ENCODE measurements at regions not wholly inside any gene's neighbourhood (a gene's known extent, or its start where the extent isn't known, plus 50 kb on each side); places are given as distances from the start of the nearest gene placed in this dataset.

DNA sequence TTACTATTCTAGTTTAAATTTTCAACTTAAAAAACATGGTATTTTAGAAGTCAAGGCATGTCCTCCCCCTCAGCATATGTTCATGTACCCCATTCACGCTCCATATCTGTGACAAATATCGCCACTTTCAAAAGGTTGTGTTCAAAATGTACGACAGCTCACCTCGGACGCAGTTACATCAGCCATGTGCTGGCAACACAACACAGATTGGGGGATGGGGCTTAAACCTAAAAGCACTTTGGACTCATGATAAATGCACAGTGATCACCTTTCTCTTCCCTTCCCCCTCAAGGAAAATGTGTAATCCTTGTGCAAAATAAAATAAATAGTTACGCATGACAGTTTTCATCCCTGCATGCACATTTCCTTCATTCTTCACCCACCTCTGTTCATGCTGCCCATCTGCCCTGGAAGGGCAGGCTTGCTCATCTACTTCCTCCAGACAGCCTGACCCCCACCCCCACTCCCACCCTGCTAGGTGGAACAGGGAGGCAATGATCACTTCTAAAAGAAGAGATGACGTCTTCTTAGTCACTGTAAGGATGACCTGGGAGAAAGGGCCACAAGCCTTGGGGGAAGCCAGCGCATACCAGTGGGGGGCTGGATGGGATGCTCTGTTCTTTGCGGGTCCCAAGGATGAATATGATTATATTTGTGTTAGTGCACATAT lies 271.4 kb upstream of the SEMA6D start:
- H3K4me1 ChIP-seq (ENCODE audit: control insufficient read depth in 2 of 2, insufficient read depth in 2 of 2, low read length in 2 of 2): no peaks in the 10 kb centered on the region
- H3K4me3 ChIP-seq (ENCODE audit: low read length in 2 of 2): no peak overlapping the region
- H3K36me3 ChIP-seq (ENCODE audit: control insufficient read depth in 2 of 2, insufficient read depth in 2 of 2, low read length in 2 of 2): no peaks in the 10 kb centered on the region
- H3K27me3 ChIP-seq (ENCODE audit: control insufficient read depth in 2 of 2, insufficient read depth in 2 of 2, low read length in 2 of 2): no peaks in the 10 kb centered on the region
- no peak overlapping the region for H3K27ac ChIP-seq (ENCODE audit: low read depth in 2 of 2, low read length in 2 of 2)
- H3K9me3 ChIP-seq (ENCODE audit: control insufficient read depth in 2 of 2, low read length in 2 of 2): no peaks in the 10 kb centered on the region
- H3K9ac ChIP-seq (ENCODE audit: low read depth in 1 of 2, low read length in 2 of 2): no peak overlapping the region

DNA sequence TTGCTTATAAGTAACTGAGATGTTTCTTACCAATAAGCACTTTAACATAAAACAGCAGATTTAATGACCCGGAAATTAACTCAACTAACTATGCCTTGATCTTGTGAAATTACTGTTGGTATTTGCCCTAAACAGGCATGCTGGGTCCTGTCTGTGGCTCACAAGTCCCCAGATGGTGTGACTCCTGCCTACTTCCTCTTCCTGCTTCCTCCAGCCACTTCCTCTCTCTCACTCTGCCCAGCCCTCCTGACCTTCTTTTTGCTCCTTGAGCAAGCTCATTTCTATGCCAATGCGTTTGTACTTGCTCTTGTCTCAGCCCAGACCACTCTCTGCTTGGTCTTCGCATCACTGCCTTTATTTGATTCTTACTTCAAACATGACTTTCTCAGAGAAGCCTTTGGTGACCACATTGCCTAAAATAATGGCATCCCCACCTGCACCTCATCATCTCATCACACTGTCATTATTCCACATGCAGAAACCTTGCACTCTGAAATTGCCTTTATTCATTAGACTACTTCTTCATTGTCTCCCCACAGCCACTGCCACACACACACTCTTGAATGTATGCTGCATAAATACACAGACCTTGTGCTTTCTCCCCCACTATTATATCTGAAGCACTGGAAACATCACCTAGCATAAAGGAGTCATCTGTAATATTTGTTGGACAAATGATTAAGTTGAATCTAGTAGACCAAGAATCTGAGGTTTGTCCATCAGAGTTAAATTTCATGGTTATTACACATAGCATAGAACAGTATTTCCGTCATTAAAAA lies 256.3 kb upstream of the SEMA6D start:
- H3K27ac ChIP-seq (ENCODE audit: low read depth in 2 of 2, low read length in 2 of 2): no peak overlapping the region
- no peaks in the 10 kb centered on the region for H3K9me3 ChIP-seq (ENCODE audit: control insufficient read depth in 2 of 2, low read length in 2 of 2)
- H3K36me3 ChIP-seq (ENCODE audit: control insufficient read depth in 2 of 2, insufficient read depth in 2 of 2, low read length in 2 of 2): no peaks in the 10 kb centered on the region
- no peak overlapping the region for H3K4me3 ChIP-seq (ENCODE audit: low read length in 2 of 2)
- H3K27me3 ChIP-seq (ENCODE audit: control insufficient read depth in 2 of 2, insufficient read depth in 2 of 2, low read length in 2 of 2): no peaks in the 10 kb centered on the region
- H3K9ac ChIP-seq (ENCODE audit: low read depth in 1 of 2, low read length in 2 of 2): no peak overlapping the region
- no peaks in the 10 kb centered on the region for H3K4me1 ChIP-seq (ENCODE audit: control insufficient read depth in 2 of 2, insufficient read depth in 2 of 2, low read length in 2 of 2)

DNA sequence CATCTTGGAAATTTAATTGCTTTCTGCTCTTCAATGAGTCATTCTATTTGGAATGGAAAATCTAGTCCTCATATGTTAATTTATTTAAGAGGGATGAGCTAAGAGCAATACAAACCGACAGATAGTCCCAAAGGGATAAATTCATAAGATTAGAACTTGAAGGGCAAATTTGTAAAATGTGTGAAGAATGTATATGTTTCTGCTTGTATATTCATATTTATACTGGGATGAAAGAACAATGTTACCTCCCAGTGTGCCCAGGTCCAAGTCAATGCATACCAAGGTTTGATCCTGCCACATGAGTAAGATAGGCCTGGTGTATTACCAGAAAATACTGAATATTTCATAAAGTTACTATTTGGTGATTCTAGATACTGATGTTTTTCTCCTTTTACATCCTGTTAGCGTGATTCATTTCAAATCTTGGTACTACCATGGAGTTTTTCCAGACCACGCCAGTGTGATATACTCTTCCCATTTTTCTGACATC lies 255.6 kb upstream of the SEMA6D start:
- no peak overlapping the region for H3K9ac ChIP-seq (ENCODE audit: low read depth in 1 of 2, low read length in 2 of 2)
- H3K36me3 ChIP-seq (ENCODE audit: control insufficient read depth in 2 of 2, insufficient read depth in 2 of 2, low read length in 2 of 2): no peaks in the 10 kb centered on the region
- no peak overlapping the region for H3K27ac ChIP-seq (ENCODE audit: low read depth in 2 of 2, low read length in 2 of 2)
- no peaks in the 10 kb centered on the region for H3K4me1 ChIP-seq (ENCODE audit: control insufficient read depth in 2 of 2, insufficient read depth in 2 of 2, low read length in 2 of 2)
- H3K9me3 ChIP-seq (ENCODE audit: control insufficient read depth in 2 of 2, low read length in 2 of 2): no peaks in the 10 kb centered on the region
- H3K4me3 ChIP-seq (ENCODE audit: low read length in 2 of 2): no peak overlapping the region
- H3K27me3 ChIP-seq (ENCODE audit: control insufficient read depth in 2 of 2, insufficient read depth in 2 of 2, low read length in 2 of 2): no peaks in the 10 kb centered on the region

DNA sequence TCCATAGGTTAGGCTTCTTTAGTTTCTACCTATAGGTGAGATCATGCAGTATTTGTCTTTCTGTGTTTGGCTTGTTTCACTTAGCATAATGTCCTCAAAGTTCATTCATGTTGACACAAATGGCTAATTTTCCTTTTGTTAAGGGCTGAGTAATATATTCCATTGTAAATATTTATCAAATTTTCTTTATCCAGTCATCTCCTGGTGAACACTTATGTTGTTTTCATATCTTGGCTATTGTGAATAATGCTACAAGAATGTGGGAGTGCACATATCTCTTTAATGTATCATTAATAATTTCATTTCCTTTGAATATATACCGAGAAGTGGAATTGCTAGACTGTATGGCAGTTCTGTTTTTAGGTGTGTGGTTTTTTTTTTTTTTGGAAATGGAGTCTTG lies 250.9 kb upstream of the SEMA6D start:
- H3K9ac ChIP-seq (ENCODE audit: low read depth in 1 of 2, low read length in 2 of 2): no peak overlapping the region
- H3K36me3 ChIP-seq (ENCODE audit: control insufficient read depth in 2 of 2, insufficient read depth in 2 of 2, low read length in 2 of 2): no peaks in the 10 kb centered on the region
- H3K4me3 ChIP-seq (ENCODE audit: low read length in 2 of 2): no peak overlapping the region
- no peak overlapping the region for H3K27ac ChIP-seq (ENCODE audit: low read depth in 2 of 2, low read length in 2 of 2)
- no peaks in the 10 kb centered on the region for H3K9me3 ChIP-seq (ENCODE audit: control insufficient read depth in 2 of 2, low read length in 2 of 2)
- H3K4me1 ChIP-seq (ENCODE audit: control insufficient read depth in 2 of 2, insufficient read depth in 2 of 2, low read length in 2 of 2): no peaks in the 10 kb centered on the region
- no peaks in the 10 kb centered on the region for H3K27me3 ChIP-seq (ENCODE audit: control insufficient read depth in 2 of 2, insufficient read depth in 2 of 2, low read length in 2 of 2)

DNA sequence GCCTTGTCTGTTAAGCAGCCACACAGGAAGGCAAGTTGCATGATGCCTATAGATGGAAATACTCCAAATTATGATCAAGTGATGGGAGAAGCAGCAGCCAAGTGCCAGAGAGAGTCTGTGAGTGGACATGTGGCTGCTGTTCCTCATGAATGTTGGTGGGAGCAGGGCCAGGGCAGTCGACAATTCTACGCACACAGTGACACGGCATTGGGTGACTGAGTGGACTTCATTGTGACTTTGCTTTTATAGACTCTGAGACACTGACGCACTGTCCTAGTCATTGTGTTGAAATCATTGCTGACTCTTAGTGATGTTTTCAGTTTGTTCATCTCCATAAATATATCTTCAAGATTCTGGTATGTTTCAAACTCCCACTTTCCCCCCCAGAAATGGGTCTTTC lies 246.3 kb upstream of the SEMA6D start:
- no peaks in the 10 kb centered on the region for H3K27me3 ChIP-seq (ENCODE audit: control insufficient read depth in 2 of 2, insufficient read depth in 2 of 2, low read length in 2 of 2)
- no peak overlapping the region for H3K4me3 ChIP-seq (ENCODE audit: low read length in 2 of 2)
- H3K36me3 ChIP-seq (ENCODE audit: control insufficient read depth in 2 of 2, insufficient read depth in 2 of 2, low read length in 2 of 2): no peaks in the 10 kb centered on the region
- H3K27ac ChIP-seq (ENCODE audit: low read depth in 2 of 2, low read length in 2 of 2): no peak overlapping the region
- no peak overlapping the region for H3K9ac ChIP-seq (ENCODE audit: low read depth in 1 of 2, low read length in 2 of 2)
- H3K9me3 ChIP-seq (ENCODE audit: control insufficient read depth in 2 of 2, low read length in 2 of 2): no peaks in the 10 kb centered on the region
- H3K4me1 ChIP-seq (ENCODE audit: control insufficient read depth in 2 of 2, insufficient read depth in 2 of 2, low read length in 2 of 2): no peaks in the 10 kb centered on the region

DNA sequence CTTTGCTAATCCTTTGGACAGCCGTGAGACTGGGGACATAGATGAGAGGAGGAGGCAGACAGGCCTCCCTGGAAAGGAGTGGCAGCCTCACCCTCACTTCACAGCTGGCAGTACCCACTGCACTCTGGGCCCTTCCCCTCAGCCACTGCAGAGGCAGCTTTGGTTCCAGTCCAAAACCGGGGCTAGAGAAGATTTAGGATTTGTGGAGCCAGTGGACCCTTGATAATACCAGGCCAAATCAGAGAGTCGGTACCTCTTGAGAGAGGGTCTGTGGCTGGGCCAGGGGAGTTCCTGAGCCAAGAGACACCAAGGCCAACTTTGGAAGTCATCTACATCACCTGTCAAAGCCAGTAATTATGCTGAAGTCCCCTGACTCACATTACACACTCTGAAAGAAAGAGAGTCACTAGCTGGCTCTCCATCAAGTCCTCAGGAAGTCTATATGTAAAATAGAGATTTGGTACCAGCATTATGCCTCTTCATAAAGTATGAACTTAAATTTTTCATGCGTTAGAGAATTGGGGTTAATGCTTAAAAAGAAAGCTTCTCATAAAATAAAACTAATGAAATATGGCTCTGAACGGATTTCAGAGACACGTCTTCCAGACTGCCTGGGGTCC lies 244.1 kb upstream of the SEMA6D start:
- H3K36me3 ChIP-seq (ENCODE audit: control insufficient read depth in 2 of 2, insufficient read depth in 2 of 2, low read length in 2 of 2): no peaks in the 10 kb centered on the region
- no peak overlapping the region for H3K27ac ChIP-seq (ENCODE audit: low read depth in 2 of 2, low read length in 2 of 2)
- no peaks in the 10 kb centered on the region for H3K4me1 ChIP-seq (ENCODE audit: control insufficient read depth in 2 of 2, insufficient read depth in 2 of 2, low read length in 2 of 2)
- H3K9ac ChIP-seq (ENCODE audit: low read depth in 1 of 2, low read length in 2 of 2): no peak overlapping the region
- no peaks in the 10 kb centered on the region for H3K27me3 ChIP-seq (ENCODE audit: control insufficient read depth in 2 of 2, insufficient read depth in 2 of 2, low read length in 2 of 2)
- no peaks in the 10 kb centered on the region for H3K9me3 ChIP-seq (ENCODE audit: control insufficient read depth in 2 of 2, low read length in 2 of 2)
- H3K4me3 ChIP-seq (ENCODE audit: low read length in 2 of 2): no peak overlapping the region

DNA sequence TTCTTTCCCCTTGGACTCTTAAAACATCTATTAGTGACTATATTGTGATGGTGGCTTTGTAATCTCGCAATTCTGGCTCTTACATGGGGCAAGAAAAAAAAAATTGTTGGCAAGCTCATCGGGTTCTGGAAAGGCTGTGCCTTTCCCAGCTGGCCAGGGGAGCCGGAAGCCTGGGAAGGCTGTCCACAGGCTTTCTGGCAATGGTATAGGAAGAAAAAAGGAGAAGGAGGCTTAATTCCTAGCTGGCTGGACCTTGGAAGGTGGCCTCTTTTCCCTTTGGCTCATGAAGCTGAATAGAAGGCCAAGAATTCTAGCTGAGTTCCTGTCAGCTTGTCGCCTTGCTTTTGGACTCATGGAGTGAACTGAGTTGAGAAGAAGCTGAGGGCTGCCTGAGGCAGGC lies 243.5 kb upstream of the SEMA6D start:
- Histone ChIP-seq H3K9ac (ENCODE audit: low read depth in 1 of 2, low read length in 2 of 2) (no peak overlapping the region), H3K27ac (ENCODE audit: low read depth in 2 of 2, low read length in 2 of 2) (no peak overlapping the region), H3K27me3 (ENCODE audit: control insufficient read depth in 2 of 2, insufficient read depth in 2 of 2, low read length in 2 of 2) (no peaks in the 10 kb centered on the region), H3K9me3 (ENCODE audit: control insufficient read depth in 2 of 2, low read length in 2 of 2) (no peaks in the 10 kb centered on the region), H3K4me3 (ENCODE audit: low read length in 2 of 2) (no peak overlapping the region), H3K4me1 (ENCODE audit: control insufficient read depth in 2 of 2, insufficient read depth in 2 of 2, low read length in 2 of 2) (no peaks in the 10 kb centered on the region), H3K36me3 (ENCODE audit: control insufficient read depth in 2 of 2, insufficient read depth in 2 of 2, low read length in 2 of 2) (no peaks in the 10 kb centered on the region)

DNA sequence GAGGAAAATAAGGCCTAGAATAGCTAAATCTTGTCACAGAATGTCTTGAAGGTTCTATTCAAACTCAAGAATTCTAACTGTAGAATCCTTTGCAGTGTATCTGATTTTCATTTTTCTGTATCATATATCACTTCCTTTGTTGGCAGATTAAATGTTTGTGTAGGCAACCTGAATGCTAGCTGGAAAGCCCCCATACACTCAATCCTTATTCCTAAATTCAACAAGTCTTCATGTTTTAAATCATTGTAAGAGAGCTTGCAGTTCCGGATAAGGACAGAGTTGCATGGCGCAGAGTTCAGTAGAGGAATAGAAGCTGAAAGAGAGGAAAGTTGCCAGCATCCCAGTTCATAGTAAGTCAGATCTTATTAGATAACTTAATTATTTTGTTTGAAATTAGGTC lies 242.0 kb upstream of the SEMA6D start:
- Histone ChIP-seq H3K36me3 (ENCODE audit: control insufficient read depth in 2 of 2, insufficient read depth in 2 of 2, low read length in 2 of 2) (no peaks in the 10 kb centered on the region), H3K9ac (ENCODE audit: low read depth in 1 of 2, low read length in 2 of 2) (no peak overlapping the region), H3K9me3 (ENCODE audit: control insufficient read depth in 2 of 2, low read length in 2 of 2) (no peaks in the 10 kb centered on the region), H3K4me3 (ENCODE audit: low read length in 2 of 2) (no peak overlapping the region), H3K4me1 (ENCODE audit: control insufficient read depth in 2 of 2, insufficient read depth in 2 of 2, low read length in 2 of 2) (no peaks in the 10 kb centered on the region), H3K27ac (ENCODE audit: low read depth in 2 of 2, low read length in 2 of 2) (no peak overlapping the region), H3K27me3 (ENCODE audit: control insufficient read depth in 2 of 2, insufficient read depth in 2 of 2, low read length in 2 of 2) (no peaks in the 10 kb centered on the region)

DNA sequence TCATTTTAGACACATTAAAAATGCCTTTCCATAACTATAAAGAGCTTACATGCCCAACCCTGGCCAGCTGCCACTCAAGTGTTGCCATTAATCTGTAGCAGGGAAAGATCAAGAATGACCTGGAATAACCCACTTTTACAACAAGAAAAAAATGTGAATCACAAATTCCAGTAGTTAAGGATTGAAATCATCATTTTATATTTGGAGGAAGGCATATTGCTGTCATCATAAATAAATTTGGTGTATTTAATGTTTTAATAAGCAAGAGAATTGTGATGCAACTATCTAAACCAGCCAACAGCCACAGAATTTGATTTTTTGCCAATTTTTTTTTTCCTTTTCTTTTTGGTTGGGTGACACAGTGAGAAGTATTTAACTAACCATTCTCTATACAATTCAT lies 240.0 kb upstream of the SEMA6D start:
- Histone ChIP-seq H3K9ac (ENCODE audit: low read depth in 1 of 2, low read length in 2 of 2) (no peak overlapping the region), H3K27me3 (ENCODE audit: control insufficient read depth in 2 of 2, insufficient read depth in 2 of 2, low read length in 2 of 2) (no peaks in the 10 kb centered on the region), H3K36me3 (ENCODE audit: control insufficient read depth in 2 of 2, insufficient read depth in 2 of 2, low read length in 2 of 2) (no peaks in the 10 kb centered on the region), H3K4me3 (ENCODE audit: low read length in 2 of 2) (no peak overlapping the region), H3K9me3 (ENCODE audit: control insufficient read depth in 2 of 2, low read length in 2 of 2) (no peaks in the 10 kb centered on the region), H3K27ac (ENCODE audit: low read depth in 2 of 2, low read length in 2 of 2) (no peak overlapping the region), H3K4me1 (ENCODE audit: control insufficient read depth in 2 of 2, insufficient read depth in 2 of 2, low read length in 2 of 2) (no peaks in the 10 kb centered on the region)

DNA sequence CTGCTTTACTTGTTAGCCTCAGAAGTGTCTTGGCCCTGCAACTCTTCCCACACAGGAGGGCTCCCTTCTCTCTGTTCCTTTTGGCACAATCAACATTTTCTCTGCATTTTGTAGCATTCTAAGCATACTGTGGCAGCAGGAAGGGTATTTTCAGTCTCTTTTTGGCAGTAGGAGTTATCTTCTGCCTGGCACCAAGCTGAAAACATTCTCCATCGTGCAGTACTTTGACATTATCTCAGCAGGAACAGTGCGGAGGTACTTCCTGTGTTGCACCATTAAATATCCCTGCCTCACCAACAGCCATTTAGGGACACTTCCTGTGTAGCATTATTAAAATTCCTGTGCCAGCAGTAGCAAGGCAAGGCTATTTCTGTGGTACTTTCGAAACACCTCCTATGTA lies 233.2 kb upstream of the SEMA6D start:
- Histone ChIP-seq H3K36me3 (ENCODE audit: control insufficient read depth in 2 of 2, insufficient read depth in 2 of 2, low read length in 2 of 2) (no peaks in the 10 kb centered on the region), H3K27me3 (ENCODE audit: control insufficient read depth in 2 of 2, insufficient read depth in 2 of 2, low read length in 2 of 2) (no peaks in the 10 kb centered on the region), H3K9me3 (ENCODE audit: control insufficient read depth in 2 of 2, low read length in 2 of 2) (no peaks in the 10 kb centered on the region), H3K9ac (ENCODE audit: low read depth in 1 of 2, low read length in 2 of 2) (no peak overlapping the region), H3K27ac (ENCODE audit: low read depth in 2 of 2, low read length in 2 of 2) (no peak overlapping the region), H3K4me3 (ENCODE audit: low read length in 2 of 2) (no peak overlapping the region), H3K4me1 (ENCODE audit: control insufficient read depth in 2 of 2, insufficient read depth in 2 of 2, low read length in 2 of 2) (no peaks in the 10 kb centered on the region)
